ENCODE measurements at regions not wholly inside any gene's neighbourhood (a gene's known extent, or its start where the extent isn't known, plus 50 kb on each side); places are given as distances from the start of the nearest gene placed in this dataset.

DNA sequence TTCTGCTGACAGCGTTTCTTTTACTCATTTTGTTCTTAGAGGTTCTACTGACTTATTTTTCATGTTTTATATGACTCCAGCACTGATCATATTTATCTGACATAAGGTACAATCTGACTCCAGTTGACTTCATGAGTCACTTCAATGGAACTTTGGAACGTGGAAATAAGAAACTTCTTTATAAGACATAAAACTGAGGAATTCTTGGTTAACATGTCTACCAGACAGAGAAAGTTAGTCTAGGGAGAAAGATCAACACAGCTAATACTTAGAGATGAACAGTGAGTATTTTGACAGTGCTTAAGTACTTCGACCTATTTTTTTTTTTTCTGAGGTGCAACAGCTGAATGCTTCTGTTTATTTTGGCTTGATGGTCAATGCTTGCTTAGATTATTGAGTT is 679.5 kb downstream of the KCNJ2 start:
- TF ChIP-seq POLR2A (IDR thresholded peaks at IDR 0.05) = no peak
- TF ChIP-seq, protein P1, sequence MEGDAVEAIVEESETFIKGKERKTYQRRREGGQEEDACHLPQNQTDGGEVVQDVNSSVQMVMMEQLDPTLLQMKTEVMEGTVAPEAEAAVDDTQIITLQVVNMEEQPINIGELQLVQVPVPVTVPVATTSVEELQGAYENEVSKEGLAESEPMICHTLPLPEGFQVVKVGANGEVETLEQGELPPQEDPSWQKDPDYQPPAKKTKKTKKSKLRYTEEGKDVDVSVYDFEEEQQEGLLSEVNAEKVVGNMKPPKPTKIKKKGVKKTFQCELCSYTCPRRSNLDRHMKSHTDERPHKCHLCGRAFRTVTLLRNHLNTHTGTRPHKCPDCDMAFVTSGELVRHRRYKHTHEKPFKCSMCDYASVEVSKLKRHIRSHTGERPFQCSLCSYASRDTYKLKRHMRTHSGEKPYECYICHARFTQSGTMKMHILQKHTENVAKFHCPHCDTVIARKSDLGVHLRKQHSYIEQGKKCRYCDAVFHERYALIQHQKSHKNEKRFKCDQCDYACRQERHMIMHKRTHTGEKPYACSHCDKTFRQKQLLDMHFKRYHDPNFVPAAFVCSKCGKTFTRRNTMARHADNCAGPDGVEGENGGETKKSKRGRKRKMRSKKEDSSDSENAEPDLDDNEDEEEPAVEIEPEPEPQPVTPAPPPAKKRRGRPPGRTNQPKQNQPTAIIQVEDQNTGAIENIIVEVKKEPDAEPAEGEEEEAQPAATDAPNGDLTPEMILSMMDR (IDR thresholded peaks at IDR 0.05) = no peak
- TF ChIP-seq POLR2AphosphoS5 (IDR thresholded peaks at IDR 0.05) = no peak
